NCI-H2107 (cell line): ENCODE measurements at regions not wholly inside any gene's neighbourhood (a gene's known extent, or its start where the extent isn't known, plus 50 kb on each side); places are given as distances from the start of the nearest gene placed in this dataset.

ENCODE experiments used
- DNase-seq: peaks from one replicate; lab custom pipeline; 2025; lab: John Stamatoyannopoulos, UW

GRCh38 chr1:220356981-220357850, 85.0 kb upstream of the RAB3GAP2 start:
- no peak for DNase-seq

DNA sequence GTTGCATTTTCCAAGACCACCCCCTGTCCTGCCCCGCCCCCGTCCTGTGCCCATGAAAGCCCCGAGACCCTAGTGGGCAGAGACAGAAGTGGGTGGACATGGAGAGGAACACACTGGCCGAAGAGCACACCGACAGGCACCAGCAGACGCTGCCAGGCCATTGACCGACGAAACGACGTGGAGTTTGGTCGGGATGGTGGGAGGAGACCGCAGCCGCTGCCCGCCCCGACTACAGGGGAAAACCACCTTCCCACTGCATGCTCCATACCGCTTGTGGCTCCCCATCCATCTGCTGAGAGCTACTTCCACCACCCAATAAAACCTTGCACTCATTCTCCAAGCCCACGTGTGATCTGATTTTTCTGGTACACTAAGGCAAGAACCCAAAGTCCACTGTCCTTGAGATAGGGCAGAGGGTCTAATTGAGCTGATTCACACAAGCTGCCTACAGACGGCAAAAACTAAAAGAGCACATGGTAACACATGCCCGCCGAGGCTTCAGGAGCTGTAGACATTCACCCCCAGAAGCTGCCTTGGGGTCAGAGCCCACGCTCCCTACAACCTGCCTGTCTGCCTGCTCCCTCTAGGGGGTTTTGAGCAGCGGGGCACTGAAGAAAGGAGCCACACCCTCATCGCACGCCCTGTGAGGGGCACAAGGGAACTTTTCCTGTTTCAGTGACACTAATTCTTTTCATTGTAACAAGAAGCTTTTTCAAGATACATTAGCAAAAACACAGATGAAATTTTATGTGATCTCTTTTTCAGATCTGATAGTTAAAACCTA, 81.2 kb upstream of the RAB3GAP2 start:
- no peak for DNase-seq

GRCh38 chr1:220348211-220348610, 76.0 kb upstream of the RAB3GAP2 start:
- DNase-seq, result no peak

GRCh38 chr1:220347654-220348175, 75.5 kb upstream of the RAB3GAP2 start:
- DNase-seq, result peak; percentile 5

GRCh38 chr1:220344745-220345144, 72.5 kb upstream of the RAB3GAP2 start:
- DNase-seq, result no peak

DNA sequence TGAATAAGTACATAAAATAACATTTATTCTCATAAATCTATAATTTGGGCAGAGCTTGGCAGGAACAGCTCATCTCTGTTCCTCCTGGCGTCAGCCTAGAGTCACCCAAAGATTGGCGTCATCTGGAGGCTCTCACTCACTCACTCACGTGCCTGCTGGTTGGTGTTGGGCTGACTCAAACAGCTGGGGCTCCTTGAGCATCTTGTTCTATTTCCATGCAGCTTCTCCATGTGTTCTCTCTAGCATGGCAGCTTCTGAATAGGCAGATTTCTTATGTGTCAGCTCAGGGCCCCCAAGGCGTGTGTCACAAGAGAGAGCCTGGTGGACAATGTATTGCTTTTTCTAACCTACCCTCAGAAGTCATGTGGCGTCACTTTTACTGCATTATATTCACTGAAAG, 70.6 kb upstream of the RAB3GAP2 start:
- DNase-seq, result no peak

DNA sequence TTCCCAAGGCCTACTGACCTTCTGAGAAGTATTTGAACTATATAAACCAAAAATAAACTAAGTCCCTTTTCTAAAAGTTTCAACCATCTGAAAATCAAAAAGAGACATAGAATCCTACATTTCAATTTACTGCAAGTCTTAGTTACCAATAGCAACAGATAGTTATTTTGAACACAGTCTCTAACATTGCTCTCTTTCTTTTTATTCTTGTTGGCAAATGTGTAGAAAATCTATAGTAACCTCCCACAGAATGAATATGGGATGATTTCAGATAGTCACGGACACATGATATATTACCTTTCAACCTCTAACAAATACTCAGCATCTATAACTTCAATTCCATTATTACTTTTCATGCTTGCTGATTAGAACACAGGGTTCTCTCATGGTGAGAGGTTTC, 68.9 kb upstream of the RAB3GAP2 start:
- DNase-seq, result no peak

DNA sequence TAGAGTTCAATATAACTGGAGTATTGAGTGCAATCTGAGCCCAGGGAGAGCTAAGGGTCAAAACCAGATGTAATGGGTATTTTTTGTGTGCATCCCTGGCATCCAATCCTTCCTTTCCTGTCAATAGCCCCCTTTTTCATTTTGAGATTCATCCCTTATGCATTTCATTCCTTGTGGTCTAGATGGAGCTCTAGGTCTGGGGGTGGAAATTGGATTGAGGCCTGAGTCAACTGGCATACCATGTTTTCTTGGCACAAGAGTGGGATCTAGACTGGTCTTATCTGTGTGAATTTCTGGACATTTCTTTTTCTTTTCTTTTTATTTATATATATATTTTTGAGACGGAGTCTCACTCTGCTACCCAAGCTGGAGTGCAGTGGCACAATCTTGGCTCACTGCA, 67.3 kb upstream of the RAB3GAP2 start:
- no peak for DNase-seq

DNA sequence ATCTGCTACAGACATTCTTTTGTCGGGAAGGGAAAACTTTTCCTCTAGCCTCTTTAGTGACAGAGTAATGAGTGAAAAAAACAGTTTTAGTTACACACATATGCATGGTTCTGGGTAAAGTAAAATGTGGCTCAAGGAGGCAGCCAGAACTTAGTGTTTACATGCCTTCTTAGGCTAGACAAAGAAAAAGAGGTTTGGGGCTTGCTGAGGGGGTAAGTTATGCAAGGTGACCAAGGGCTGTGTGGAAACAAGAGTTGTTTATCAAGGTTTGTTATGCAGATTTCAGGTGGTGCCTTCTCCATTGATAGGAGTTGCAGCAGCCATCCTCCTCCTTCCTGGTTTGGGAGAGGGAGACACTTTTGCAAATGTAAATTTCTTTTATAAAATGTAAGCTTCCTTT, 66.5 kb upstream of the RAB3GAP2 start:
- no peak for DNase-seq

DNA sequence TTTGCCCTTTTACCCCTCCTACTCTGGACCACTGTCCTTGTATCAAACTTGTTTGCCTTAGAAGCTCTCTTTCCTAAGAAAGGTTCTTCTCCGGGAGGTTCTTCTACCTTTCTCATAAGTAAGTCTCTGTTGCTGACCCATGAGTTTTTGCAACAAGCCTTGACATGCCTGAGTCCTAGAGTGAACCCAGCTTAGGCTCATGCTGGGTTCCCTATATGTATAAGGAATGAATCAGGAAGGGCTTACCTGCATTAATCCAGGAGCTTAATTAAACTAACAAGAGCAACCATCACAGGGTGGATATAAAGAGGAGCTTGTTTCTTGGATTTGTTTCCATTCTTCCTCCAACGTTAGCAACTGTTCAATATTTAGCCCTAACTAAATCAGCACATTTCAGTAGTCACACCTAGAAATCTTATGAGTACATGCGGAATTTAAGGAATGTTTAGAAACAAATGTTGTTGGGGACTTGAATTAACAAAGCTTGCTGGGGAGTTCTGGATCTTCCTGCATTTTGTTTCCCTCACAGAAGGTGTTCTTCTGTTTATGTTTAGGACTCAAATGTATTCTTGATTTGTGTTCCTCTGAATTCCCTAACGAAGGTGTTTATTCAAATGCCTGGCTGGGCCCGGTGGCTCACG, 64.3 kb upstream of the RAB3GAP2 start:
- no peak for DNase-seq

DNA sequence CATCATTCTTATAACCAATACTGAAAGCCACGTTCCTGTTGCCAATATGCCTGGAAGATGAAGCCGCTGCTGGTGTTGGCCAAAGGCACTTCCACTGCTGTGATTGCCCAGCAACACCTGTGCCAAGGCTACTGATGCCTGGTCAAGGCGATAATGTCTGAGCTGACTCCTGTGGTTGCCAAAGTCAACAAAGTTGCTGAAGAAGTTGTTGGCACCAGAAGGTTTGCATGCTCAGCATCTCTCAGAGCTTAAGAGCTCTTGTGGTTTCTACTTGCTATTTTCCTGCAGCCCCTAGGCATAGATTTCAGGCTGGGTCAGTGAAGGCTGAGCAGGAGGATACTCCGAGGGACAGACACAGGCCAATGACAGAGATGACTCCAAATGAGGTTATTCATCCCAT, 63.4 kb upstream of the RAB3GAP2 start:
- no peak for DNase-seq

DNA sequence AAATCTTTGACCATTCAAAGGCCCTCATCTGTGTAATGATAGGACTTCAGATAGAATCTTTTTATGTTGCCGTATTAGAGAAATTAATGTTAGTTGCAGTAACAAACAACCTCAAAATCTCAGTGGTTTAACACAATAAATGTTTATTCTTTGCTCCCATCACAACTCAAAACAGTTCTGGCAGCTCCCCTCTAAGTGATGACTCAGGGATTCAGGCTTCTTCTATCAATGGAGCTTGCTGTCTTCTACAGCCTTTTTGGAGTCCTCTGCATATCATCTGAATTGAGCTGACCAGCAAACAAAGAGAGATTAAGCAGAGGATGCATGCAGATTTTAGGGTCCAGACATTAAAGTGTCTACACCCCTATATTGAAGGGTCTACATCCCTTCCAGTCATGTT, 59.1 kb upstream of the RAB3GAP2 start:
- DNase-seq, result no peak

DNA sequence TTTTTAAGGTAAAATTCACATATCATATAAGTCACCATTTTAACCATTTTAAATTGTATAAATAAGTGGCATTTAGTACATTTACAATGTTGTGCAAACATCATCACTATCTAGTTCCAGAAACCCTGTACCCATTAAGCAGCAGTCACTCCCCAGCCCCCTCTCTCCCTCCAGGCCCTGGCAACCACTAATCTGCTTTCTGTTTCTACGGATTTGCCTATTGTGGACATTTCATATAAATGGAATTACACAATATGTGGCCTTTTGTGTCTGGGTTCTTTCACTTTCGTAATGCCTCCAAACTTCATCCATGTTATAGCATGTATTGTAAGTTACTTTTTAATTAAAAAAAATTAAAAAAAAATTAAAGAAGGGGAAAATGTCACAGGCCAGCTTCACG, 58.0 kb upstream of the RAB3GAP2 start:
- no peak for DNase-seq

GRCh38 chr1:220327106-220327505, 54.9 kb upstream of the RAB3GAP2 start:
- DNase-seq, result no peak

GRCh38 chr1:220326578-220326977, 54.3 kb upstream of the RAB3GAP2 start:
- DNase-seq, result no peak

GRCh38 chr1:220325306-220325995, 53.2 kb upstream of the RAB3GAP2 start:
- peak; percentile 45 for DNase-seq

DNA sequence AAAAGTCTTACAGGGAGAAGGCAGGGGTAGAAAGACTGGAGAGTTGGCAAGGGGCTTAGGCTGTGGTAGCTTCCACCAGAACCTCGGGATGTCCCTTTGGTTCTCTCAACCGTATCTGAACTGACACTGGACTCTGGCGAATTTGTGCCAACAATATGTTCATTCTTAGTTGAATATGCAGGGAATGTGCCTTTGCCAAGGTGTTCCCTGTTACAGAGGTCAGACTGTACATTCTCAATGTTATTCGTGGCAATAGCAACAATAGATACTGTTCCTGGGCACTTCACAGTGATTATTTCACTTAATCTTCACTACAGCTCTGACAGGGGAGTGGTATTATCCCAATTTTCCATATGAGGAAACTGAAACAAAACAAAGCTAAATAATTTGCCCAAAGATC, 51.5 kb upstream of the RAB3GAP2 start:
- no peak for DNase-seq

DNA sequence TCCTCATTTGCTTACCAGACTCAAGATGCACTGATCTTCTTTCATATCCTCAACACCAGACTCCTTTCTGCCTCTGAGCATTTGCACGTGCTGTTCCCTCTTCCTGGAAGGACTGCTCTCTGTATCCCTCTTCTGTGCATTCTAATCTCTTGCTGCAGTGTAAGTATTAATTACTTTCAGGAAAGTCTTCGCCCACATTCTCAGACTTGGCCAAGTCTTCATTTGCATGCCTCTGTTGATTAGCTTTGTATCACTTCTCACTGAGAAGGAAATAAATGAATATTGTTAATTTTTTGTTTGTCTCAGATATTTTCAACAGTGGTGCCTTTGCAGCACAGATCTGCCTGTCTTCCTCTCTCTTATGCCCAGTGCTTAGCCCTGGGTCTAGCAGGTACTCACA, 50.3 kb upstream of the RAB3GAP2 start:
- DNase-seq, result no peak
